Stomach (tissue), 4 donors: ENCODE measurements at regions not wholly inside any gene's neighbourhood (a gene's known extent, or its start where the extent isn't known, plus 50 kb on each side); places are given as distances from the start of the nearest gene placed in this dataset.

Experiments
- EP300 ChIP-seq: sonication (generic); formaldehyde crosslinking; IDR thresholded peaks from one replicate; pipeline ENCODE4 v1.6.1; 2017; ENCODE audit warnings: antibody characterized with exemption
- TF ChIP-seq, protein P1 (sequence below), 7 experiments: fragments of 450-650 bp in 4 of 7; fragments of 200-600 bp in 3 of 7; sonication (generic) in 3 of 7; IDR thresholded peaks; one replicate each; pipeline ENCODE4 v1.5.1; 2016 to 2019; ENCODE audit warnings: antibody characterized with exemption in 7 of 7, control low read depth in 2 of 7, mild to moderate bottlenecking in 1 of 7

DNA sequence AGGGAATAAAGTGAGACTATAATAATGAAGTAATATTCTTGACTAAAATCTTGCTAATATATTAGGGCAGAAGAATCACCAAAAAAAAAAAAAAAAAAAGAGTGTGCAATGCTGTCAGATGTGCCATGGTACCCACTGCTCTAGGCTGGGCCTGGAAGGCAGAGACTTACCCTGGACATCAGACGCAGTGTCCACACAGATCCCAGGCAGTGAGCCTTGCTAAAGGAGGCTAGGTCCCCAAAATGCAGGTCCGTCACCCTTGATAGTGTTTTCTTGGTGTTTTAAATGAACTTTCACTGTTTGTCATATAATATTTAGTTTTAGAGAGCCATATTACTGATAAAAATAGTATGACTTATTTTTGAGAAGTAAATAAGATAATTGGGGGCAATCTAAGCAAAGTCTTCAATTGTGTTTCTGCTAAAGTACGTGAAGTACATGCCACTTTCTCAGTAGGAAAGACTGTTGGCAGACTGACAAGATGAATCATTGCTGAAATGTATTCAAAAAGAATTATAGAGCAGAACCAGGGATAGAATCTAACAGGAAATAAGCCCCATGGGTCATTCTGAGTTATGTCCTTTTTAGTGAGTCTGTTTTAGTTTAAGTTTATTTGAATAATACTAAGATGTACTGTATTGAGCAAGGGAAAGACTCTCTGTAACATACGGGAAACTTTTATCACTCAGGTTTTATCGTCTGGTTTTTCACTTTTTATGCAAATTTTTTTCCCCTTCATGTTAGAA, 74.6 kb upstream of the PDC start:
- TF ChIP-seq, protein P1, sequence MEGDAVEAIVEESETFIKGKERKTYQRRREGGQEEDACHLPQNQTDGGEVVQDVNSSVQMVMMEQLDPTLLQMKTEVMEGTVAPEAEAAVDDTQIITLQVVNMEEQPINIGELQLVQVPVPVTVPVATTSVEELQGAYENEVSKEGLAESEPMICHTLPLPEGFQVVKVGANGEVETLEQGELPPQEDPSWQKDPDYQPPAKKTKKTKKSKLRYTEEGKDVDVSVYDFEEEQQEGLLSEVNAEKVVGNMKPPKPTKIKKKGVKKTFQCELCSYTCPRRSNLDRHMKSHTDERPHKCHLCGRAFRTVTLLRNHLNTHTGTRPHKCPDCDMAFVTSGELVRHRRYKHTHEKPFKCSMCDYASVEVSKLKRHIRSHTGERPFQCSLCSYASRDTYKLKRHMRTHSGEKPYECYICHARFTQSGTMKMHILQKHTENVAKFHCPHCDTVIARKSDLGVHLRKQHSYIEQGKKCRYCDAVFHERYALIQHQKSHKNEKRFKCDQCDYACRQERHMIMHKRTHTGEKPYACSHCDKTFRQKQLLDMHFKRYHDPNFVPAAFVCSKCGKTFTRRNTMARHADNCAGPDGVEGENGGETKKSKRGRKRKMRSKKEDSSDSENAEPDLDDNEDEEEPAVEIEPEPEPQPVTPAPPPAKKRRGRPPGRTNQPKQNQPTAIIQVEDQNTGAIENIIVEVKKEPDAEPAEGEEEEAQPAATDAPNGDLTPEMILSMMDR (IDR thresholded peaks at IDR 0.05), result no peak
- no peak for TF ChIP-seq EP300
